Breast epithelium (tissue), 4 donors: ENCODE measurements at regions not wholly inside any gene's neighbourhood (a gene's known extent, or its start where the extent isn't known, plus 50 kb on each side); places are given as distances from the start of the nearest gene placed in this dataset.
"Not testable (repeated sequence)": the region's sequence is repeated elsewhere in the genome, so short reads cannot be mapped to it uniquely, and the experiment has no call there.

Experiments
- DNase-seq, 2 donors: peaks; one replicate each; pipeline ENCODE4 v3.0.0-alpha.2; 2019; ENCODE audit warnings: low spot score in 2 of 2
- H3K27ac ChIP-seq, 2 donors: fragments of 200-600 bp; sonication (generic) in 1 of 2; one replicate each; pipeline ENCODE4 v1.5.1; 2016 to 2019; ENCODE audit warnings: mild to moderate bottlenecking in 1 of 2
- H3K27me3 ChIP-seq, 2 donors: fragments of 200-600 bp; sonication (generic) in 1 of 2; one replicate each; pipeline versions ENCODE4 v1.5.1 to v1.6.0; 2017 to 2019; ENCODE audit warnings: control low read depth in 1 of 2, mild to moderate bottlenecking in 1 of 2
- H3K36me3 ChIP-seq: fragments of 200-600 bp; one replicate; pipeline ENCODE4 v1.5.1; 2019
- H3K4me1 ChIP-seq, 2 donors: fragments of 200-600 bp; sonication (generic); one replicate each; pipeline ENCODE4 v1.5.1; 2016 to 2019; ENCODE audit warnings: control low read depth in 1 of 2
- H3K4me3 ChIP-seq, 3 donors: fragments of 200-600 bp; sonication (generic); 1 replicate in 2 of 3; 2 replicates in 1 of 3; pipeline ENCODE4 v1.5.1; 2016 to 2019; ENCODE audit warnings: mild to moderate bottlenecking in 3 of 3, moderate library complexity in 2 of 3
- H3K9me3 ChIP-seq, 2 donors: fragments of 200-600 bp; sonication (generic) in 1 of 2; one replicate each; pipeline ENCODE4 v1.5.1; 2016 to 2019; ENCODE audit warnings: control low read depth in 1 of 2
- CTCF ChIP-seq, 3 donors: fragments of 450-650 bp; IDR thresholded peaks; one replicate each; pipeline ENCODE4 v1.5.1; 2016 to 2017; ENCODE audit warnings: antibody characterized with exemption in 3 of 3, mild to moderate bottlenecking in 3 of 3, moderate library complexity in 3 of 3
- POLR2A ChIP-seq: fragments of 450-650 bp; IDR thresholded peaks from one replicate; pipeline ENCODE4 v1.6.1; 2016; ENCODE audit warnings: antibody characterized with exemption, mild to moderate bottlenecking, moderate library complexity
- POLR2AphosphoS5 ChIP-seq, 3 donors: sonication (generic); formaldehyde crosslinking; IDR thresholded peaks; one replicate each; pipeline ENCODE4 v1.6.1; 2017; ENCODE audit warnings: antibody characterized with exemption in 3 of 3
- intact Hi-C: fragments of 100-400 bp; cut with DNase I; formaldehyde crosslinking; loops from one replicate; pipeline ENCODE4 v1.15.1; 2023; ENCODE audit warnings: low total_unique reads

- Histone ChIP-seq H3K4me3 (no peak overlapping the region), H3K27me3 (no peaks in the 10 kb centered on the region), H3K36me3 (no peaks in the 10 kb centered on the region), H3K27ac (no peak overlapping the region), H3K9me3 (no peaks in the 10 kb centered on the region), H3K4me1 (no peaks in the 10 kb centered on the region)
- intact Hi-C loops: no loop called here
- DNase-seq: no peak
- no peak for TF ChIP-seq POLR2A
- TF ChIP-seq POLR2AphosphoS5 (IDR thresholded peaks at IDR 0.05): no peak
- TF ChIP-seq CTCF (IDR thresholded peaks at IDR 0.05): no peak
Observed at GRCh38 chr4:103402198-103402597, 204.1 kb upstream of the CENPE start.

- Histone ChIP-seq H3K4me1 (no peaks in the 10 kb centered on the region), H3K27me3 (no peaks in the 10 kb centered on the region), H3K27ac (no peak overlapping the region), H3K36me3 (no peaks in the 10 kb centered on the region), H3K9me3 (no peaks in the 10 kb centered on the region), H3K4me3 (no peak overlapping the region)
- intact Hi-C loops: no loop called here
- TF ChIP-seq POLR2AphosphoS5 (IDR thresholded peaks at IDR 0.05): no peak
- no peak for TF ChIP-seq CTCF (IDR thresholded peaks at IDR 0.05)
- no peak for TF ChIP-seq POLR2A
- DNase-seq: no peak
Observed at GRCh38 chr4:103400405-103400804, 202.3 kb upstream of the CENPE start.

GRCh38 chr4:103397541-103397940 lies 199.4 kb upstream of the CENPE start:
- no peak overlapping the region for H3K4me3 ChIP-seq
- no peak for DNase-seq
- intact Hi-C loops: no loop called here
- H3K27ac ChIP-seq: no peak overlapping the region
- TF ChIP-seq POLR2AphosphoS5 (IDR thresholded peaks at IDR 0.05): no peak
- no peak for TF ChIP-seq POLR2A
- no peak for TF ChIP-seq CTCF (IDR thresholded peaks at IDR 0.05)
- H3K9me3 ChIP-seq: no peaks in the 10 kb centered on the region
- H3K27me3 ChIP-seq: no peaks in the 10 kb centered on the region
- H3K4me1 ChIP-seq: no peaks in the 10 kb centered on the region
- H3K36me3 ChIP-seq: no peaks in the 10 kb centered on the region

- H3K9me3 ChIP-seq, intact Hi-C loops, H3K4me3 ChIP-seq, H3K27ac ChIP-seq, H3K36me3 ChIP-seq, H3K4me1 ChIP-seq, DNase-seq, H3K27me3 ChIP-seq: not testable (repeated sequence)
Observed at GRCh38 chr4:103387508-103388011, 189.4 kb upstream of the CENPE start.

- H3K9me3 ChIP-seq, intact Hi-C loops, H3K36me3 ChIP-seq, DNase-seq, H3K27me3 ChIP-seq, H3K4me1 ChIP-seq, H3K27ac ChIP-seq, H3K4me3 ChIP-seq: not testable (repeated sequence)
Observed at GRCh38 chr4:103385565-103385964, 187.4 kb upstream of the CENPE start.

- TF ChIP-seq POLR2A: no peak
- Histone ChIP-seq H3K27ac (no peak overlapping the region), H3K9me3 (no peaks in the 10 kb centered on the region), H3K36me3 (no peaks in the 10 kb centered on the region), H3K27me3 (no peaks in the 10 kb centered on the region), H3K4me1 (no peaks in the 10 kb centered on the region), H3K4me3 (no peak overlapping the region)
- intact Hi-C loops: no loop called here
- DNase-seq: no peak
Observed at GRCh38 chr4:103375278-103375677, 177.1 kb upstream of the CENPE start.

- no peak for TF ChIP-seq CTCF (IDR thresholded peaks at IDR 0.05)
- no peak for TF ChIP-seq POLR2AphosphoS5 (IDR thresholded peaks at IDR 0.05)
- TF ChIP-seq POLR2A: no peak
- no peak for DNase-seq
- H3K4me1 ChIP-seq: no peaks in the 10 kb centered on the region
- H3K9me3 ChIP-seq: no peaks in the 10 kb centered on the region
- intact Hi-C loops: no loop called here
- H3K27ac ChIP-seq: no peak overlapping the region
- no peaks in the 10 kb centered on the region for H3K36me3 ChIP-seq
- no peaks in the 10 kb centered on the region for H3K27me3 ChIP-seq
- H3K4me3 ChIP-seq: no peak overlapping the region
Observed at GRCh38 chr4:103374758-103375157, 176.6 kb upstream of the CENPE start.
